AG08396 (cell line): ENCODE measurements at regions not wholly inside any gene's neighbourhood (a gene's known extent, or its start where the extent isn't known, plus 50 kb on each side); places are given as distances from the start of the nearest gene placed in this dataset.
A peak's percentile ranks its signal among the peaks of the same experiment; 100 is the strongest.
"Not testable (repeated sequence)": the region's sequence is repeated elsewhere in the genome, so short reads cannot be mapped to it uniquely, and the experiment has no call there.

Experiments used
- DNase-seq: peaks from one replicate; pipeline ENCODE4 v3.0.0; 2012; ENCODE audit warnings: low spot score, mixed read lengths

- peak; percentile 73 for DNase-seq
Measured at GRCh38 chr16:48054881-48055601, 100.8 kb downstream of the ABCC12 start.

- DNase-seq, result peak; percentile 51
Measured at GRCh38 chr16:48053418-48053745, 102.4 kb downstream of the ABCC12 start.

- DNase-seq, result no peak
Measured at GRCh38 chr16:48052731-48053417, 102.9 kb downstream of the ABCC12 start.

GRCh38 chr16:48050871-48051270 is 104.9 kb downstream of the ABCC12 start:
- no peak for DNase-seq

GRCh38 chr16:48049847-48050246 is 105.9 kb downstream of the ABCC12 start:
- no peak for DNase-seq

GRCh38 chr16:48047720-48048119 is 108.1 kb downstream of the ABCC12 start:
- DNase-seq, result no peak

- no peak for DNase-seq
Measured at GRCh38 chr16:48047241-48047640, 108.6 kb downstream of the ABCC12 start.

GRCh38 chr16:48044117-48044516 is 111.7 kb downstream of the ABCC12 start:
- no peak for DNase-seq

- DNase-seq, result no peak
Measured at GRCh38 chr16:48041981-48042421, 113.8 kb downstream of the ABCC12 start.

GRCh38 chr16:48035142-48035541 is 120.7 kb downstream of the ABCC12 start:
- DNase-seq, result no peak

- DNase-seq, result no peak
Measured at GRCh38 chr16:48030926-48031325, 124.9 kb downstream of the ABCC12 start.

GRCh38 chr16:48029768-48030167 is 126.0 kb downstream of the ABCC12 start:
- peak; percentile 15 for DNase-seq

- no peak for DNase-seq
Measured at GRCh38 chr16:48025359-48025758, 130.4 kb downstream of the ABCC12 start.

- no peak for DNase-seq
Measured at GRCh38 chr16:48024042-48024441, 131.8 kb downstream of the ABCC12 start.

GRCh38 chr16:48022496-48022895 is 133.3 kb downstream of the ABCC12 start:
- DNase-seq, result no peak

- DNase-seq, result not testable (repeated sequence)
Measured at GRCh38 chr16:48020617-48021016, 135.2 kb downstream of the ABCC12 start.

- DNase-seq, result peak; percentile 31
Measured at GRCh38 chr16:48014349-48015135, 141.3 kb downstream of the ABCC12 start.

GRCh38 chr16:48013491-48013901 is 142.3 kb downstream of the ABCC12 start:
- no peak for DNase-seq

- DNase-seq, result no peak
Measured at GRCh38 chr16:48011878-48012658, 143.7 kb downstream of the ABCC12 start.

- no peak for DNase-seq
Measured at GRCh38 chr16:48011466-48011865, 144.3 kb downstream of the ABCC12 start.

GRCh38 chr16:48008011-48008525 is 147.7 kb downstream of the ABCC12 start:
- DNase-seq, result no peak
